ENCODE measurements at regions not wholly inside any gene's neighbourhood (a gene's known extent, or its start where the extent isn't known, plus 50 kb on each side); places are given as distances from the start of the nearest gene placed in this dataset.
"Not testable (repeated sequence)": the region's sequence is repeated elsewhere in the genome, so short reads cannot be mapped to it uniquely, and the experiment has no call there.

GRCh38 chr14:106003351-106003750 lies 477.0 kb downstream of the TMEM121 start:
- no peak for DNase-seq (ENCODE audit: low read depth)
- H3K4me3 ChIP-seq (ENCODE audit: low read depth, low read length): no peak overlapping the region
- TF ChIP-seq CTCF (IDR thresholded peaks at IDR 0.05; ENCODE audit: insufficient read depth, low read depth, low read length, missing control alignments): no peak

- peak overlapping the region; percentile 36 for H3K4me3 ChIP-seq (ENCODE audit: low read depth, low read length)
- peak; percentile 69 for DNase-seq (ENCODE audit: low read depth)
Observed at GRCh38 chr14:106004937-106005795, 478.8 kb downstream of the TMEM121 start.

GRCh38 chr14:106006043-106006442 lies 479.7 kb downstream of the TMEM121 start:
- not testable (repeated sequence) for H3K4me3 ChIP-seq (ENCODE audit: low read depth, low read length)
- DNase-seq (ENCODE audit: low read depth): peak; percentile 45
- peak; percentile 60 for TF ChIP-seq CTCF (IDR thresholded peaks at IDR 0.05; ENCODE audit: insufficient read depth, low read depth, low read length, missing control alignments)

GRCh38 chr14:106006716-106007115 lies 480.3 kb downstream of the TMEM121 start:
- not testable (repeated sequence) for DNase-seq (ENCODE audit: low read depth); H3K4me3 ChIP-seq (ENCODE audit: low read depth, low read length)

- no peak for DNase-seq (ENCODE audit: low read depth)
- TF ChIP-seq CTCF (IDR thresholded peaks at IDR 0.05; ENCODE audit: insufficient read depth, low read depth, low read length, missing control alignments): no peak
- no peak overlapping the region for H3K4me3 ChIP-seq (ENCODE audit: low read depth, low read length)
Observed at GRCh38 chr14:106010783-106011182, 484.4 kb downstream of the TMEM121 start.

GRCh38 chr14:106011631-106012360 lies 485.4 kb downstream of the TMEM121 start:
- TF ChIP-seq CTCF (IDR thresholded peaks at IDR 0.05; ENCODE audit: insufficient read depth, low read depth, low read length, missing control alignments): peak; percentile 35
- not testable (repeated sequence) for H3K4me3 ChIP-seq (ENCODE audit: low read depth, low read length)
- peak; percentile 71 for DNase-seq (ENCODE audit: low read depth)

- DNase-seq (ENCODE audit: low read depth); H3K4me3 ChIP-seq (ENCODE audit: low read depth, low read length): not testable (repeated sequence)
Observed at GRCh38 chr14:106012361-106012725, 486.0 kb downstream of the TMEM121 start.

- no peak for DNase-seq (ENCODE audit: low read depth)
- H3K4me3 ChIP-seq (ENCODE audit: low read depth, low read length): no peak overlapping the region
- TF ChIP-seq CTCF (IDR thresholded peaks at IDR 0.05; ENCODE audit: insufficient read depth, low read depth, low read length, missing control alignments): no peak
Observed at GRCh38 chr14:106013879-106014376, 487.5 kb downstream of the TMEM121 start.

- DNase-seq (ENCODE audit: low read depth); H3K4me3 ChIP-seq (ENCODE audit: low read depth, low read length): not testable (repeated sequence)
Observed at GRCh38 chr14:106017952-106018351, 491.6 kb downstream of the TMEM121 start.
